ENCODE measurements at regions not wholly inside any gene's neighbourhood (a gene's known extent, or its start where the extent isn't known, plus 50 kb on each side); places are given as distances from the start of the nearest gene placed in this dataset.
"Not testable (repeated sequence)": the region's sequence is repeated elsewhere in the genome, so short reads cannot be mapped to it uniquely, and the experiment has no call there.

DNA sequence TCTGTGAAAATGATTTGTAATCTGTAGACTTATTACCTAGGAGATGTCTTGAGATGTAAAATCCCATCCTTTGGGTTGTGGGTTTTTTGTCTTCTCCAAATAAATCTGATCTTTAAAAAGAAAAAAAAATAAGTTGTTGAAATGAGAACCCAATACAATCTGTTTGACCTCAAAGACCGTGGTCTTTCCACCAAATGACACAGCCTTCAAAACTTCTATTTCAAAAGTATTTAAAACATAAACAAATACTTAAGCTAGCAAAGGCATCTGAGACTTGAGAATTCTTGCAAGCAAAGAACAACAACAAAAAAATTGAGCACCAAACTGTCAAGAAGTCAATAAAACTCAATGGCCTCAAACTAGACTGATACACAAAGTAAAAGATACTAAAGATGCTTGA lies 67.9 kb upstream of the HECW1 start:
- DNase-seq (ENCODE audit: low read depth), result no peak

DNA sequence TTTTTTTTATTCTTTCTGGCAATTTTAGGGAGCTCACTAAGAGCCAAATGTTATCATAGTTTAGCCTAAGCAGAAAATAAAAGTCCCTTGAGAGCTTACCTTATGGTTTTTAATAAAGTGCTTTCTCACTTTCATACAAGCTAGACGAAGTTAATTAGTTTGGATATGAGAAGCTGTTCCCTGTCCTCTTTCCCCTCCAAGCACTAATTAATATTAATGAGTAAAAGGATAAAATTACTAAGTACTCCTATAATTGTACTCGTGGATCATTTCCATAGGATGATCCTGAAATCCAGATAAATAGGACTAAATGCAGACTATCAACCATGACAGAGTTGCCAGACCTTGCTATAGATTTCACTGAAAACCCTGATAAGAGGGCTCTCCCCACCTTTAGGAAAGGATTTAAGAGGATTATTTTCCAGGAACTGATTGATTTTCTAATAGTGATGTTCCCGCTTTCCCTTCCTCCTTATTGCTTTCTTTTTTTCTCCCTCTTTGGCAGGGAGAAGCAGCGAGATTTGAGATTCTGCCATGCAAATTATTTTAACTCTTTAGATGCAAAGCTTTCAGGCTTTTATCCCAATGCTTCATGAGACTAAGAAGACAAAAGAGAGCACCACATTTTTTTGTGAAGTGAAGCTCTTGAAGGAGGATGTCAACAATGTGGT lies 58.3 kb upstream of the HECW1 start:
- DNase-seq (ENCODE audit: low read depth), result no peak

DNA sequence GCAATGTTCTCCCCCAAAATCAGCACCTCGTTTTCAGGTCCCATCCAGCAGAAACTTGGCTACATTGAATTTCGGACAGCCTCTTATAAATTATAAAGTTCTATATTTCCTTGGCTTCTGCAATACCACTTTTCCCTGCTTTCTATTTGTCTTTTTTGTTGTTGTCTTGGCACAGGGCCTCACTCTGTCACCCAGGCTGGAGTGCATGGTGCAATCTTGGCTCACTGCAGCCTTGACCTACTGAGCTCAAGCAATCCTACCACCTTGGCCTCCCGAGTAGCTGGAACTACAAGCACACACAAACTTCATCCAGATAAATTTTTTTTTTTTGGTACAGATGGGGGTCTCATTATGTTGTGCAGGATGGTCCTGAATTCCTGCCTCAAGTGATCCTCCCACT lies 55.3 kb upstream of the HECW1 start:
- no peak for DNase-seq (ENCODE audit: low read depth)

DNA sequence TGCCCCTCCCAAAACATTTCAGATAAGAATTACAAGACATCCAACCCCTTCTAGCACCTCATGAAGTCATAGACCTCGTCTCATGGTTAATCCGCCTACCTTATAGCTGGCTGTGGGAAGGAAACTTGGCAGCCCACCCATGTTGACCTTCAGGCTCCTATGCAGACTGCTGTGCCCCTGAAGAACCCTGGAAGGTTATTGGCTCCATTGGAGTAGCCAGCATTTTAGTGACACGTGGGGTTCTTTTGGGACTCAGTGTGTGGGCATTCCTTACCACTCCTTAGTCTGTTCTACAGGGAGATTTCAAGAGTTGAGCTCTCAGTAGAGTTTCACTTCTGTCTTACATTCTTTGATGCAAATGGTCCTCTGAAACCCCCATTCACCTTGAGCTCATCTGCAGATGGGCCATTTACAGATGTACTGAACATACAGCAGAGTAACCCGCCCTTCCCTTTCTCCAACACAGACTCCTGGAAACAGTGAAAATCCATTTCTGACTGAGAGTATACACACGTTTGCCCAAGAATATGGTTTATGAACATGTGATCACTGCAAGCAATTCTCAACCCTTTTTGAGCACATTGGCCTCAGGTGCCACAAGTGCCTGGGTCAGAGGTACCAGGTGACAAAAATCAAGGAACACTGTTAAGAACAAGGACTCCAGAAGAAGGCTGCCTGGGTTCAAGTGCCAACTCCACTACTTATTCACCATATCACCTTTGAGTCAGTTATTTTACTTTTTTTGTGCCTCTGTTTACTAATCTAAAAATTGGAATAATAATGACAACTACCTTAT lies 54.0 kb upstream of the HECW1 start:
- no peak for DNase-seq (ENCODE audit: low read depth)

DNA sequence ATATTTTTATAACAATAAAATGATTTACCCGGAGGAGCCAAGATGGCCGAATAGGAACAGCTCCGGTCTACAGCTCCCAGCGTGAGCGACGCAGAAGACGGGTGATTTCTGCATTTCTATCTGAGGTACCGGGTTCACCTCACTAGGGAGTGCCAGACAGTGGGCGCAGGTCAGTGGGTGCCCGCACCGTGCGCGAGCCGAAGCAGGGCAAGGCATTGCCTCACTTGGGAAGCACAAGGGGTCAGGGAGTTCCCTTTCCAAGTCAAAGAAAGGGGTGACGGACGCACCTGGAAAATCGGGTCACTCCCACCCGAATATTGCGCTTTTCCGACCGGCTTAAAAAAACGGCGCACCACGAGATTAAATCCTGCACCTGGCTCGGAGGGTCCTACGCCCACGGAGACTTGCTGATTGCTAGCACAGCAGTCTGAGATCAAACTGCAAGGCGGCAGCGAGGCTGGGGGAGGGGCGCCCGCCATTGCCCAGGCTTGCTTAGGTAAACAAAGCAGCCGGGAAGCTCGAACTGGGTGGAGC lies 53.3 kb upstream of the HECW1 start:
- DNase-seq (ENCODE audit: low read depth), result not testable (repeated sequence)

Measured in HT1080 (cell line).